ENCODE measurements at regions not wholly inside any gene's neighbourhood (a gene's known extent, or its start where the extent isn't known, plus 50 kb on each side); places are given as distances from the start of the nearest gene placed in this dataset.

DNA sequence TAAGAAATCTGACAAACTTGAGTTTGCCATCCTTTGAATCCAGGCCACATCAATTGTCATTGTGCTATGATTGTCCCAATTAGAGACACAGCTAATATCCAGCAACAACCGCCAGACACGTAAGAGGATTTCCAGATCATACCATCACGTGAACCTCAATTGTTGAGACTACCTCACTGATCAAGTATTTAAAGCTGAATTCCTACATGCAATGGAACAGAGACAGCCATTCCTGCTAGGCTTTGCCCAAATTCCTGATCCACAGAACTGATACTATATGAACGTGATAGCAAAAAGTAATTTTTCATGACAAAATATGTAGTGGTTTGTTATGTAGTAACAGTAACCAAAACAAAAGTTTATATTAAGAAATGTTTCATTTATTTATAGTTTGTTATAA lies 657.7 kb downstream of the PRR16 start:
- TF ChIP-seq TBP (optimal IDR thresholded peaks at IDR 0.05; ENCODE audit: low read depth, low read length) (no peak), MCM7 (IDR thresholded peaks at IDR 0.05) (no peak), CTBP1 (IDR thresholded peaks at IDR 0.05; ENCODE audit: borderline replicate concordance) (no peak), TBL1XR1 (IDR thresholded peaks at IDR 0.05; ENCODE audit: low read length in 2 of 2) (no peak), MAFF (IDR thresholded peaks at IDR 0.05; ENCODE audit: low read length) (no peak)
- TF ChIP-seq, protein P1, sequence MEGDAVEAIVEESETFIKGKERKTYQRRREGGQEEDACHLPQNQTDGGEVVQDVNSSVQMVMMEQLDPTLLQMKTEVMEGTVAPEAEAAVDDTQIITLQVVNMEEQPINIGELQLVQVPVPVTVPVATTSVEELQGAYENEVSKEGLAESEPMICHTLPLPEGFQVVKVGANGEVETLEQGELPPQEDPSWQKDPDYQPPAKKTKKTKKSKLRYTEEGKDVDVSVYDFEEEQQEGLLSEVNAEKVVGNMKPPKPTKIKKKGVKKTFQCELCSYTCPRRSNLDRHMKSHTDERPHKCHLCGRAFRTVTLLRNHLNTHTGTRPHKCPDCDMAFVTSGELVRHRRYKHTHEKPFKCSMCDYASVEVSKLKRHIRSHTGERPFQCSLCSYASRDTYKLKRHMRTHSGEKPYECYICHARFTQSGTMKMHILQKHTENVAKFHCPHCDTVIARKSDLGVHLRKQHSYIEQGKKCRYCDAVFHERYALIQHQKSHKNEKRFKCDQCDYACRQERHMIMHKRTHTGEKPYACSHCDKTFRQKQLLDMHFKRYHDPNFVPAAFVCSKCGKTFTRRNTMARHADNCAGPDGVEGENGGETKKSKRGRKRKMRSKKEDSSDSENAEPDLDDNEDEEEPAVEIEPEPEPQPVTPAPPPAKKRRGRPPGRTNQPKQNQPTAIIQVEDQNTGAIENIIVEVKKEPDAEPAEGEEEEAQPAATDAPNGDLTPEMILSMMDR (IDR thresholded peaks at IDR 0.05 in 2 of 3, conservative IDR thresholded peaks at IDR 0.05 in 1 of 3; ENCODE audit: insufficient read depth in 2 of 3, low read depth in 1 of 3, low read length in 3 of 3): no peak

Data from K562 (cell line).